ENCODE measurements at regions not wholly inside any gene's neighbourhood (a gene's known extent, or its start where the extent isn't known, plus 50 kb on each side); places are given as distances from the start of the nearest gene placed in this dataset.
"Not testable (repeated sequence)": the region's sequence is repeated elsewhere in the genome, so short reads cannot be mapped to it uniquely, and the experiment has no call there.

DNA sequence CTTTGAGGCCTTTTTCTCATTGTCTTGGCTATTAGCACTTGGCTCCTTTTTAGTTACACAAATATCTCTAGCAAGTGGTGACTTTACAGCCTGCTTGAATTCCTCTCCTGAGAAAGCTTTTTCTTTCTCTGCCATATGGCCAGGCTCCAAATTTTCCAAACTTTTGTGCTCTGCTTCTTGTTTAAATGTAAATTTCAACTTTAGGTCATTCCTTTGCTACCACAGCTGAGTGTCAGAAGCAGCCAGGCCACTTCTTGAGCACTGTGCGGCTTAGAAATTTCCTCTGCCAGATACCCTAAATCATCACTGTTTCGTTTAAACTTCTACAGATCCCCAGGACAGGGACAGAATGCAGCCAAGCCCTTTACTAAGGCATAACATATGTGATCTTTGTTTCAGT is 222.4 kb downstream of the FBXO8 start:
- POLR2A ChIA-PET = no interaction called here
- intact Hi-C loops (cut with DNase I, micrococcal nuclease) = no loop called here
- H3K36me3 Mint-ChIP-seq (ENCODE audit: low read depth) = no peaks in the 10 kb centered on the region
- ATAC-seq = no peak
- no peaks in the 10 kb centered on the region for H3K9me3 Mint-ChIP-seq (ENCODE audit: low read depth)
- peaks cover 8% of the 10 kb centered on the region for H3K27me3 Mint-ChIP-seq
- H3K27ac Mint-ChIP-seq = no peak overlapping the region
- DNase-seq = no peak
- no peak overlapping the region for H3K4me3 Mint-ChIP-seq
- CTCF ChIA-PET = no interaction called here
- no peaks in the 10 kb centered on the region for H3K4me1 Mint-ChIP-seq

DNA sequence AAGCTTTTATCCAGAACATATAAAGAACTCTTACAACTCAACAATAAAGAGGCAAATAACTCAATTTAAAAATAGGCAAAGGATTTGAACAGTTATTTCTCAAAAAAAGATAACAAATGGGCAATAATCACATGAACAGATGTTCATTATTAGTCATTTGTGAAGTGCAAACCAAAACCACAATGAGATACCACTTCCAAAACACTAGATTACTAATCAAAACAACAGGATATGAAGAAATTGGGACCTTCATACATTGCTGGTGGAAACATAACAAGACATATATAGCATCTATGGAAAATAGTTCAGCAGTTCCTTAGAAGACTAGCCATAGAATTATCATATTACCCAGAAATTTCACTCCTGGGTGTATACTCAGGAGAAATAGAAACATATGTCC is 224.6 kb downstream of the FBXO8 start:
- ATAC-seq (no peak), DNase-seq (no peak)
- Mint-ChIP-seq H3K27me3 (no peaks in the 10 kb centered on the region), H3K9me3 (ENCODE audit: low read depth) (no peaks in the 10 kb centered on the region), H3K4me1 (no peaks in the 10 kb centered on the region), H3K27ac (no peak overlapping the region), H3K4me3 (no peak overlapping the region), H3K36me3 (ENCODE audit: low read depth) (no peaks in the 10 kb centered on the region)
- intact Hi-C loops (cut with DNase I, micrococcal nuclease) = no loop called here
- ChIA-PET POLR2A (no interaction called here), CTCF (no interaction called here)

DNA sequence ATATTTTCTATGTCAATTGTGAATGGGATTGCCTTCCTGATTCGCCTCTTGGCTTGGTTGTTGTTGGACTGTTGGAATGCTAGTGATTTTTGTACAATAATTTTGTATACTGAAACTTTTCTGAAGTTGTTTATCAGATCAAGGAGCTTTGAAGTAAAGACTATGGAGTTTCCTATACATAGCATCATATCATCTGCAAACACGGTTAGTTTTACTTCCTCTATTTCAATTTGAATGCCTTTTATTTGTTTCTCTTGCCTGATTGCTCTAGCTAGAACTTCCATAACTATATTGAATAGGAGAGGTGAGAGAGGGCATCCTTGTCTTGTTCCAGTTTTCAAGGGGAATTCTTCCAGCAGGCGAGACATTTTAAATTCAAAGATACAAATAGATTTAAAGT is 226.5 kb downstream of the FBXO8 start:
- H3K4me1 Mint-ChIP-seq = no peaks in the 10 kb centered on the region
- ChIA-PET CTCF (no interaction called here), POLR2A (no interaction called here)
- H3K27me3 Mint-ChIP-seq = peaks cover 5% of the 10 kb centered on the region
- H3K4me3 Mint-ChIP-seq = no peak overlapping the region
- intact Hi-C loops (cut with DNase I, micrococcal nuclease) = no loop called here
- no peak overlapping the region for H3K27ac Mint-ChIP-seq
- no peaks in the 10 kb centered on the region for H3K9me3 Mint-ChIP-seq (ENCODE audit: low read depth)
- DNase-seq = no peak
- no peaks in the 10 kb centered on the region for H3K36me3 Mint-ChIP-seq (ENCODE audit: low read depth)
- no peak for ATAC-seq

DNA sequence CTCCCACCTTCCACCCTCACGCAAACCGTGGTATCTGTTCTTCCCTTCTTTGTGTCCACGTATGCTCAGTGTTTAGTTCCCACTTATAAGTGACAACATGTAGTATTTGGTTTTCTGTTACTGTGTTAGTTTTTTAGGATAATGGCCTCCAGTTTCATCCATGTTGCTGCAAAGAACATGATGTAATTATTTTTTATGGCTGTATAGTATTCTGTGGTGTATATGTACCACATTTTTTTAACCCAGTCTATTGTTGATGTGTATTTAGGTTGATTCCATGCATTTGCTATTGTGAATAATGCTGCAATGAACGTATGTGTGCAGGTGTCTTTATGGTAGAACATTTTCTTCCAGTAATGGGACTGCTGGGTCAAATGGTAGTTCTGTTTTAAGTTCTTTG is 228.1 kb downstream of the FBXO8 start:
- POLR2A ChIA-PET = no interaction called here
- ATAC-seq (no peak), DNase-seq (no peak)
- Mint-ChIP-seq H3K4me1 (no peaks in the 10 kb centered on the region), H3K36me3 (ENCODE audit: low read depth) (no peaks in the 10 kb centered on the region), H3K27me3 (peaks cover 6% of the 10 kb centered on the region), H3K27ac (no peak overlapping the region), H3K4me3 (no peak overlapping the region), H3K9me3 (ENCODE audit: low read depth) (no peaks in the 10 kb centered on the region)
- CTCF ChIA-PET = no interaction called here
- intact Hi-C loops (cut with DNase I, micrococcal nuclease) = no loop called here

DNA sequence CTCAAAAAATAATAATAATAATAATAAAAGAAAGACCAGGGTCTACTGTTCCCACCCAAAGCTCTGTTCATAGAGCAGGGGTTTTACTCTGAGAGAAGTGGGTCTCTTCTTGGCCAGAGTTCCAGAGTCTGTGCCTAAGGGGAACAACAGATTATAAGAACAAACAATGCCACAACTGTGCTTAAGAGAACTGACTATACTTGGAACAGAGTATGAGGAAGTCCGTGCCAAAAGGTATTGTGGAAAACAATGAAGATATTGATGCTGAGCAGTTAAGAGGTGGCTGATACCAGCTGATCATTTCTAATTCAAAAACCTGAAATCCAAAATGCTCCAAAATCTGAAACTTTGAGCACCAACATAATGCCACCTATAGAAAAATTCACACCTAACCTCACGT is 229.6 kb downstream of the FBXO8 start:
- Mint-ChIP-seq H3K4me1 (no peaks in the 10 kb centered on the region), H3K27ac (no peak overlapping the region), H3K27me3 (peaks cover 7% of the 10 kb centered on the region), H3K36me3 (ENCODE audit: low read depth) (no peaks in the 10 kb centered on the region), H3K9me3 (ENCODE audit: low read depth) (no peaks in the 10 kb centered on the region), H3K4me3 (no peak overlapping the region)
- DNase-seq (no peak), ATAC-seq (no peak)
- ChIA-PET CTCF (no interaction called here), POLR2A (no interaction called here)
- intact Hi-C loops (cut with DNase I, micrococcal nuclease) = no loop called here

DNA sequence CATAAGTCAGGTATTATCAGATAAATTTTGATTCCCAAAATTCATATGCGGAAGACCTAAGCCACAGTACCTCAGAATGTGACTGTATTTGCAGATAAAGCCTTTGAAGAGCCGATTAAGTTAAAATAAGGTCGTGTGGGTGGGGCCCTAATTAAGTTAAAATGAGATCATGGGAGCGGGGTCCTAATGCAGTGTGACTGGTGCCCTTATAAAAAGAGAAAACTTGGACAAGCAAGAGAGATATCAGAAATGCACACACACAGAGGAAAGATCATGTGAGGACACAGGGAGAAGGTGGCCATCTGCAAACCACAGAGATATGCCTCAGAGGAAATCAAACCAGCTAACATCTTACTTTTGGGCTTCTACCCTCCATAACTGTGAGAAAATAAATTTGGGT is 236.1 kb downstream of the FBXO8 start:
- no peak for DNase-seq
- Mint-ChIP-seq H3K4me3 (no peak overlapping the region), H3K36me3 (ENCODE audit: low read depth) (no peaks in the 10 kb centered on the region), H3K9me3 (ENCODE audit: low read depth) (no peaks in the 10 kb centered on the region), H3K4me1 (no peaks in the 10 kb centered on the region), H3K27me3 (peaks cover 7% of the 10 kb centered on the region), H3K27ac (no peak overlapping the region)
- CTCF ChIA-PET = no interaction called here
- intact Hi-C loops (cut with DNase I, micrococcal nuclease) = no loop called here
- ATAC-seq = no peak
- POLR2A ChIA-PET = no interaction called here

DNA sequence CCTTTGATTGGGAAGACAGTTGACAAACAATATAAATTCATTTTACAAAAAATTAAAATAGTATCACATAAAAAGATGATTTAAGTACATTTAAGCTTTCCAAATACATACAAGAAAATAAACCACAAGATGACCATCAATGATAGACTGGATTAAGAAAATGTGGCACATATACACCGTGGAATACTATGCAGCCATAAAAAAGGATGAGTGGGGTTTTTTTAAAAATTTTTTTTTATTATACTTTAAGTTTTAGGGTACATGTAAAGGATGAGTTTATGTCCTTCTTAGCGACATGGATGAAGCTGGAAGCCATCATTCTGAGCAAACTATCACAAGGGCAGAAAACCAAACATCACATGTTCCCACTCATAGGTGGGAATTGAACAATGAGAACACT is 237.6 kb downstream of the FBXO8 start:
- POLR2A ChIA-PET, H3K27ac Mint-ChIP-seq, CTCF ChIA-PET: not testable (repeated sequence)

DNA sequence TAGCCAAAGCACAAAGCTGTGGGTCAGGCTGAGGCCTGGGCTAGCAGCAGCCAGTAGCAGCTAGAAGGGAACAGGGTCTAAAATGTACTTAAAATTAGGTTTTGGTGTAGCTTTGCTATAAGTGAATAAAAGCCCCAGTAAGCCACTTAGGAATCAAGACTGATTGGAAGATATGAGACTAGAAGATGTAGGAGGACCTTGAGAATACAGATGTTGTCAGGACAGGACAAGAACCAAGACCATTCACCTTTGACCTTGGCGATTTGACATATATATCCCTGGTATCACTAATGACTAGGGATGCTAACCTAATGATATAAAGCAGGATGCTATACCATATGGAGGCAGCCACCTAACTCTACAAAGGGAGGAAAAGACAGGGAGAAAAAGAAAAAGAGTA is 238.1 kb downstream of the FBXO8 start:
- CTCF ChIA-PET = no interaction called here

More for the DNA sequence above, 237.6 kb downstream of the FBXO8 start:
- H3K9me3 Mint-ChIP-seq (ENCODE audit: low read depth); intact Hi-C loops (cut with DNase I, micrococcal nuclease); ATAC-seq; H3K36me3 Mint-ChIP-seq (ENCODE audit: low read depth); DNase-seq; H3K4me1 Mint-ChIP-seq; H3K4me3 Mint-ChIP-seq; H3K27me3 Mint-ChIP-seq: not testable (repeated sequence)

DNA sequence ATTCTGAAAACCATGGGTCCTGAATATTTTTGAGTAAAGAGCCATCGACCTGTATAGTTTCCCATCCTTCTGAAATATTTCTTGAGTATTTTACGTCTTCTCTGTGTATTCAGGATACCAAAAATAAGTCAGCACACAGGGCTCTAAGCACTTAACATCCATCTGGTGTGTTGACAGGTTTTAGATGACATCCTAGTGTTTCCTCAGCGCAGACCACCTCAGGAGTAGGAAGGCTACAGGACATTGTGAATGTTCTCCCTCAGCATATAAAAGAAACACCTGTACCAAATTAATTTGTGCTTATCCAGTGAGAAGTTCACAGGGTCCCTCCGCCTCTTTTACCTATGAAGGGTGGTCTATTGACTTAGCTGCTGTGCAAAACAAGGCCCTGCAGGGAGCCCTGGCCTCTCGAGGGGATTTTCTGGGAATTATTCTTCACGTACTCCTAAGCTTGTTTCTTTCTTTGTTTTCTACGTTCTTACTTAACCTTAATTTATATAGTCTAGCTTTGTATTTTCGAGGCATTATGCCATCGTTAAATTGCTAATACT is 241.8 kb downstream of the FBXO8 start:
- ATAC-seq = no peak
- DNase-seq = no peak
- intact Hi-C loops (cut with DNase I, micrococcal nuclease) = no loop called here
- H3K9me3 Mint-ChIP-seq (ENCODE audit: low read depth) = no peaks in the 10 kb centered on the region
- no peaks in the 10 kb centered on the region for H3K4me1 Mint-ChIP-seq
- no peak overlapping the region for H3K4me3 Mint-ChIP-seq
- H3K36me3 Mint-ChIP-seq (ENCODE audit: low read depth) = no peaks in the 10 kb centered on the region
- peaks cover 2% of the 10 kb centered on the region for H3K27me3 Mint-ChIP-seq
- ChIA-PET POLR2A (interaction anchor here (0.6 kb wide), 1 partner anchor 915 kb away, joined by 3 read pairs; no protein-coding TSS in a partner anchor), CTCF (no interaction called here)
- no peak overlapping the region for H3K27ac Mint-ChIP-seq

More for the DNA sequence above, 238.1 kb downstream of the FBXO8 start:
- Mint-ChIP-seq H3K4me1 (no peaks in the 10 kb centered on the region), H3K4me3 (no peak overlapping the region), H3K9me3 (ENCODE audit: low read depth) (no peaks in the 10 kb centered on the region), H3K27me3 (peaks cover 4% of the 10 kb centered on the region), H3K36me3 (ENCODE audit: low read depth) (no peaks in the 10 kb centered on the region), H3K27ac (no peak overlapping the region)
- POLR2A ChIA-PET = no interaction called here
- intact Hi-C loops (cut with DNase I, micrococcal nuclease) = no loop called here
- DNase-seq (no peak), ATAC-seq (no peak)

DNA sequence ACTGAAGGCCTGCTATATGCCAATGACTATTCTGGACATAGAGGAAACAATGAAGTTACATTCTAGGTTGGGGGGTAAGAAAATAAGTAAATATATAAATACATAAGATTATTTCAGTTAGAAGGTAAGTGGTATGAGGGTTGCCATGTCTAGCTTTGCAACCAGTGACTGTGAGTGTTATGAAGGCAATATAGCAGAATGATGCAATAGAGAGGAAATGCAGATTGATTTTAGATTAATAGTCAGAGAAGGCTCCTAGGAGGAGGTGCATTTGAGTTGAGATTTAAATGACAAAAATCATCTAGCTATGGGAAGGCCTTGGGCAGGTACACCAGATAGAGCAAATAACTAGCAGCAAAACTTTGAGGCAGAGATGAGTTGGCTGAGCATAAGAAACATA is 243.2 kb downstream of the FBXO8 start:
- POLR2A ChIA-PET = no interaction called here
- CTCF ChIA-PET = no interaction called here
- H3K4me1 Mint-ChIP-seq = no peaks in the 10 kb centered on the region

DNA sequence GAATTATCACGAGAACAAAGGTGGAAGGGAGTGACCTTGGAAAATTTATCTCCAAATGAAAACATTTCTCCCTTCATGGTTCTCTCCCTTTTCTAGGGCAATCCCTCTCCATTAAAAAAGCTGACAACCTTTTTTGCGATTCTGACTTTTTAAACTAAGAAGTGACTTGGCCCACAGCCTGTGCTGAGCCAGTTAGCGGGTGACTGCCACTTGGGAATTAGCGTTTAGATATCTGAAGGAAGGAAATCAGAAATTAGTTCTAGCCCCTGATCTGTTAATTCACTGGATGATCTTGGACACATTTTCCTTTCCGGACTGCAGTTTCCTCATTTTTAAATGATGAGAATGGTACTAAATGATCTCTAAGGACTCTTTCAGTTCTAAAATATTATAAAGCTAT is 245.0 kb downstream of the FBXO8 start:
- no peak for ATAC-seq

More for the DNA sequence above, 243.2 kb downstream of the FBXO8 start:
- Mint-ChIP-seq H3K4me3 (no peak overlapping the region), H3K9me3 (ENCODE audit: low read depth) (no peaks in the 10 kb centered on the region), H3K36me3 (ENCODE audit: low read depth) (no peaks in the 10 kb centered on the region), H3K27ac (no peak overlapping the region), H3K27me3 (peaks cover 2% of the 10 kb centered on the region)
- DNase-seq = no peak
- ATAC-seq = no peak
- intact Hi-C loops (cut with DNase I, micrococcal nuclease) = no loop called here

DNA sequence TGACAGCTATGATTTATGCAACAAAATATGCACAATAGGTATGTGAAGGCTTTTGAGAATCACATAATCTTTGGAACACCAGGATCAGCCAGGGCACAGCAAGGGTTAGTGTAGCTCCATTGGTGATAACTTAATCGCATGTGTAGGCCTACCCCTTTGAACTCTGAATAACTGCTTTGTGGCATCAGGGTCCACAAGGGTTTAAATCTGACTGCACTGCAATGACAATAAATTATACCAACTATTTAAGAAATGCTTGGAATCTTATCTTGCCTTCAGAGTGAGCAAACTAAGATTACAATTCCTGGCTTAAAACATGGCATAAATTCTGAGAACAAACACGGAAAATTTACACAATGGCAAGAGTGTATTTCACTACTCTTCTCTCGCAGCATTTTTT is 245.8 kb downstream of the FBXO8 start:
- ChIA-PET POLR2A (no interaction called here), CTCF (interaction anchor here (0.9 kb wide), 1 partner anchor 18 kb away, joined by 3 read pairs; no protein-coding TSS in a partner anchor)
- no peaks in the 10 kb centered on the region for H3K36me3 Mint-ChIP-seq (ENCODE audit: low read depth)
- no peaks in the 10 kb centered on the region for H3K4me1 Mint-ChIP-seq
- H3K27ac Mint-ChIP-seq = no peak overlapping the region
- intact Hi-C loops (cut with DNase I, micrococcal nuclease) = no loop called here
- DNase-seq = no peak
- no peaks in the 10 kb centered on the region for H3K27me3 Mint-ChIP-seq
- no peak overlapping the region for H3K4me3 Mint-ChIP-seq
- ATAC-seq = no peak
- H3K9me3 Mint-ChIP-seq (ENCODE audit: low read depth) = no peaks in the 10 kb centered on the region

More for the DNA sequence above, 245.0 kb downstream of the FBXO8 start:
- Mint-ChIP-seq H3K27ac (no peak overlapping the region), H3K27me3 (peaks cover 2% of the 10 kb centered on the region), H3K9me3 (ENCODE audit: low read depth) (no peaks in the 10 kb centered on the region), H3K4me3 (no peak overlapping the region), H3K36me3 (ENCODE audit: low read depth) (no peaks in the 10 kb centered on the region), H3K4me1 (no peaks in the 10 kb centered on the region)
- CTCF ChIA-PET = no interaction called here
- intact Hi-C loops (cut with DNase I, micrococcal nuclease) = no loop called here
- DNase-seq = no peak
- POLR2A ChIA-PET = no interaction called here

DNA sequence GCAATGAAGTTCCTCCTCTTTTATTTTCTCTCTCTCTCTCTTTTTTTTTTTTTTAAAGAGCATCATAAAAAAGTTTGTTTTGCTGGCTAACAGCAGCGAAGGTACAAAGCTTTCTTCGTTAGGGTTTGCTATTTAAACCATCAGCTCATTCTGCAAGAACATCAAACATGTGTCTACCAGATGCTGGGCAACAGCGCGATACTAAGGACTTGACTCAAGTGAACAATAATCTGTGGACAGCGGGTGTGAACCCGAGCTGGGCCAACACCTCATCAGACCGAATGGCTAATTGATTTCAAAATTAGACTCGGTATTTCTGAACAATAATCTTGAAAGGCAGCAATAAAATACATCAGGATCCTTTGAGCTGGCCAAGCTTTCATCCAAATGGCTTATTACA is 246.4 kb downstream of the FBXO8 start:
- no peak for DNase-seq
- H3K27me3 Mint-ChIP-seq = no peaks in the 10 kb centered on the region
- ChIA-PET CTCF (interaction anchor here (0.9 kb wide), 1 partner anchor 17 kb away, joined by 3 read pairs; no protein-coding TSS in a partner anchor), POLR2A (no interaction called here)
- no peaks in the 10 kb centered on the region for H3K9me3 Mint-ChIP-seq (ENCODE audit: low read depth)
- no peaks in the 10 kb centered on the region for H3K4me1 Mint-ChIP-seq
- no peaks in the 10 kb centered on the region for H3K36me3 Mint-ChIP-seq (ENCODE audit: low read depth)
- no peak overlapping the region for H3K4me3 Mint-ChIP-seq
- ATAC-seq = no peak
- intact Hi-C loops (cut with DNase I, micrococcal nuclease) = no loop called here
- H3K27ac Mint-ChIP-seq = no peak overlapping the region

All from activated CD4-positive, alpha-beta T cell treated with anti-CD3 and anti-CD28 coated beads for 36 hours (primary cell).